GM23338 (cell line): ENCODE measurements at regions not wholly inside any gene's neighbourhood (a gene's known extent, or its start where the extent isn't known, plus 50 kb on each side); places are given as distances from the start of the nearest gene placed in this dataset.

Source experiments
- ATAC-seq: fragments of 200-7000 bp; cut with Tn5 transposase; 3 replicates; pipeline ENCODE4 v1.9.1; 2020
- DNase-seq: peaks from one replicate; pipeline ENCODE4 v3.0.0-alpha.2; 2015; ENCODE audit warnings: low spot score
- H2AFZ ChIP-seq: fragments of 200-600 bp; sonication (generic); 2 replicates; pipeline ENCODE4 v1.8.0; 2016; ENCODE audit warnings: antibody characterized with exemption, mild to moderate bottlenecking, moderate library complexity
- H3F3A ChIP-seq: fragments of 200-600 bp; sonication (generic); replicated peaks from 2 replicates; pipeline ENCODE4 v1.8.0; 2017; ENCODE audit warnings: antibody characterized with exemption, mixed run types, low read depth
- H3K27ac ChIP-seq: fragments of 200-600 bp; sonication (generic); 2 replicates; pipeline ENCODE4 v1.6.1; 2016; ENCODE audit warnings: low read depth
- H3K27me3 ChIP-seq: fragments of 200-600 bp; sonication (generic); 2 replicates; pipeline ENCODE4 v1.8.0; 2016; ENCODE audit warnings: mild to moderate bottlenecking, mixed run types, moderate library complexity; ENCODE audit not compliant: insufficient read depth
- H3K36me3 ChIP-seq: fragments of 200-600 bp; sonication (generic); 2 replicates; pipeline ENCODE4 v1.8.0; 2016; ENCODE audit warnings: mild to moderate bottlenecking; ENCODE audit not compliant: insufficient read depth
- H3K4me1 ChIP-seq: fragments of 200-600 bp; sonication (generic); 2 replicates; pipeline ENCODE4 v1.8.0; 2016; ENCODE audit warnings: mild to moderate bottlenecking, moderate library complexity; ENCODE audit not compliant: insufficient read depth
- H3K4me2 ChIP-seq: fragments of 200-600 bp; sonication (generic); 2 replicates; pipeline ENCODE4 v1.7.1; 2017; ENCODE audit warnings: mixed run types
- H3K4me3 ChIP-seq: fragments of 200-600 bp; sonication (generic); 2 replicates; pipeline ENCODE4 v1.6.1; 2016; ENCODE audit warnings: mixed run types
- H3K79me2 ChIP-seq: fragments of 200-600 bp; sonication (generic); replicated peaks from 2 replicates; pipeline ENCODE4 v1.8.0; 2017; ENCODE audit warnings: mild to moderate bottlenecking; ENCODE audit not compliant: insufficient read depth
- H3K9me2 ChIP-seq: fragments of 200-600 bp; sonication (generic); 2 replicates; pipeline ENCODE4 v1.8.0; 2017; ENCODE audit not compliant: insufficient read depth
- H4K20me1 ChIP-seq: fragments of 200-600 bp; sonication (generic); replicated peaks from 2 replicates; pipeline ENCODE4 v1.8.0; 2017; ENCODE audit warnings: mild to moderate bottlenecking; ENCODE audit not compliant: insufficient read depth
- H3K27ac Mint-ChIP-seq: 2 replicates; pipeline ENCODE4 v1.8.0; 2020; ENCODE audit warnings: inconsistent platforms, mild to moderate bottlenecking, moderate library complexity, mixed read lengths
- H3K27me3 Mint-ChIP-seq: 3 replicates; pipeline ENCODE4 v1.8.0; 2022; ENCODE audit warnings: low read depth, mild to moderate bottlenecking, moderate library complexity, mixed read lengths, inconsistent platforms; ENCODE audit not compliant: insufficient read depth, poor library complexity
- H3K36me3 Mint-ChIP-seq: 3 replicates; pipeline ENCODE4 v1.8.0; 2021; ENCODE audit warnings: low read depth, mild to moderate bottlenecking, inconsistent platforms, moderate library complexity, mixed read lengths
- H3K4me1 Mint-ChIP-seq: 3 replicates; pipeline ENCODE4 v1.8.0; 2020; ENCODE audit warnings: mild to moderate bottlenecking, inconsistent platforms, mixed read lengths
- H3K4me3 Mint-ChIP-seq: 3 replicates; pipeline ENCODE4 v1.8.0; 2021; ENCODE audit warnings: moderate library complexity, mild to moderate bottlenecking, inconsistent platforms, mixed read lengths
- H3K9me3 Mint-ChIP-seq: 3 replicates; pipeline ENCODE4 v1.8.0; 2020; ENCODE audit warnings: moderate library complexity, mild to moderate bottlenecking, inconsistent platforms, mixed read lengths
- CREB1 ChIP-seq: fragments of 250-450 bp; sonication (Bioruptor Pico); IDR thresholded peaks from 2 replicates; pipeline ENCODE4 v1.5.0; 2020; ENCODE audit warnings: low read depth, mild to moderate bottlenecking, moderate library complexity
- CTCF ChIP-seq, 2 experiments: fragments of 200-600 bp in 1 of 2; sonication (generic) in 1 of 2; conservative IDR thresholded peaks; 2 replicates each; pipeline versions ENCODE4 v1.5.1 to v1.6.1; 2016 to 2017; ENCODE audit warnings: antibody characterized with exemption in 2 of 2, low read depth in 2 of 2, mild to moderate bottlenecking in 2 of 2, moderate library complexity in 1 of 2
- ETS1 ChIP-seq: IDR thresholded peaks from 2 replicates; pipeline ENCODE4 v1.6.1; 2016; ENCODE audit warnings: antibody characterized with exemption
- EZH2 ChIP-seq: fragments of 200-600 bp; sonication (generic); IDR thresholded peaks from one replicate; pipeline ENCODE4 v1.8.0; 2017; ENCODE audit warnings: antibody characterized with exemption, mild to moderate bottlenecking, low read depth; ENCODE audit not compliant: unreplicated experiment
- EZH2phosphoT487 ChIP-seq: fragments of 200-600 bp; sonication (generic); IDR thresholded peaks from one replicate; pipeline ENCODE4 v1.8.1; 2018; ENCODE audit warnings: antibody characterized with exemption; ENCODE audit not compliant: unreplicated experiment
- JUNB ChIP-seq: IDR thresholded peaks from one replicate; pipeline ENCODE4 v1.6.1; 2016; ENCODE audit warnings: antibody characterized with exemption; ENCODE audit not compliant: unreplicated experiment
- NANOG ChIP-seq: IDR thresholded peaks from 2 replicates; pipeline ENCODE4 v1.6.1; 2016; ENCODE audit warnings: antibody characterized with exemption, borderline replicate concordance
- POLR2AphosphoS5 ChIP-seq: IDR thresholded peaks from 2 replicates; pipeline ENCODE4 v1.6.1; 2016; ENCODE audit warnings: antibody characterized with exemption, low read depth
- REST ChIP-seq: IDR thresholded peaks from one replicate; pipeline ENCODE4 v1.6.1; 2018; ENCODE audit warnings: antibody characterized with exemption; ENCODE audit not compliant: unreplicated experiment
- STAT1 ChIP-seq: IDR thresholded peaks from one replicate; pipeline ENCODE4 v1.6.1; 2016; ENCODE audit warnings: antibody characterized with exemption; ENCODE audit not compliant: unreplicated experiment
- ZNF114 ChIP-seq: fragments of 250-450 bp; sonication (Bioruptor Pico); IDR thresholded peaks from 2 replicates; pipeline ENCODE4 v1.5.0; 2020; ENCODE audit warnings: mild to moderate bottlenecking, moderate library complexity
- ZNF331 ChIP-seq: fragments of 250-450 bp; sonication (Bioruptor Pico); IDR thresholded peaks from 2 replicates; pipeline ENCODE4 v1.5.0; 2020; ENCODE audit warnings: low read depth, mild to moderate bottlenecking, moderate library complexity
- ZNF462 ChIP-seq: fragments of 250-450 bp; sonication (Bioruptor Pico); IDR thresholded peaks from 2 replicates; pipeline ENCODE4 v1.5.0; 2020; ENCODE audit warnings: mild to moderate bottlenecking, moderate library complexity

GRCh38 chr2:236685361-236685760, 115.7 kb downstream of the ACKR3 start:
- H3K27me3 ChIP-seq, result no peaks in the 10 kb centered on the region
- Mint-ChIP-seq H3K27me3 (peaks cover 8% of the 10 kb centered on the region), H3K36me3 (no peaks in the 10 kb centered on the region), H3K4me3 (no peak overlapping the region), H3K27ac (no peak overlapping the region), H3K4me1 (peaks cover 33% of the 10 kb centered on the region), H3K9me3 (no peaks in the 10 kb centered on the region)
- no peaks in the 10 kb centered on the region for H3K36me3 ChIP-seq
- DNase-seq, result no peak
- peaks cover 8% of the 10 kb centered on the region; the same call in 1 of the 2 replicates for H3K4me1 ChIP-seq
- no peak overlapping the region for H2AFZ ChIP-seq
- no peaks in the 10 kb centered on the region for H3F3A ChIP-seq
- no peaks in the 10 kb centered on the region for H3K9me2 ChIP-seq
- TF ChIP-seq EZH2, result no peak
- TF ChIP-seq POLR2AphosphoS5, result no peak
- no peak for TF ChIP-seq CTCF (conservative IDR thresholded peaks at IDR 0.05; ENCODE audit: low read depth in 2 of 2)
- no peak for TF ChIP-seq CREB1 (CRISPR knock-in tag)
- no peak for TF ChIP-seq ETS1
- no peak for TF ChIP-seq ZNF462 (CRISPR knock-in tag)
- TF ChIP-seq STAT1, result no peak
- TF ChIP-seq NANOG, result no peak
- no peak for TF ChIP-seq EZH2phosphoT487
- no peak for TF ChIP-seq ZNF114
- no peak for TF ChIP-seq REST
- no peak for TF ChIP-seq ZNF331 (CRISPR knock-in tag)
- TF ChIP-seq JUNB, result no peak
- ATAC-seq, result no peak
- no peak overlapping the region for H3K27ac ChIP-seq
- H3K4me2 ChIP-seq, result no peak overlapping the region
- no peaks in the 10 kb centered on the region for H3K79me2 ChIP-seq
- H4K20me1 ChIP-seq, result no peaks in the 10 kb centered on the region
- no peak overlapping the region for H3K4me3 ChIP-seq
